Endothelial cell of umbilical vein (primary cell): ENCODE measurements at regions not wholly inside any gene's neighbourhood (a gene's known extent, or its start where the extent isn't known, plus 50 kb on each side); places are given as distances from the start of the nearest gene placed in this dataset.

ENCODE experiments used
- BruUV-seq: library from RNA; stranded (reverse); fragments of 400-500 nt; replicated peaks from 2 replicates; lab custom pipeline; 2021; lab: Mats Ljungman, UMichigan
- CTCF ChIA-PET: fragments of 300-600, 350-600 bp; sonication (Branson Sonifier 250); formaldehyde crosslinking; loops from one replicate; lab custom pipeline; 2021; ENCODE audit warnings: antibody characterized with exemption, inconsistent platforms; lab: Charles Lee
- POLR2A ChIA-PET: fragments of 300-600, 350-600 bp; sonication (Branson Sonifier 250); formaldehyde crosslinking; loops from one replicate; lab custom pipeline; 2021; ENCODE audit warnings: antibody characterized with exemption, inconsistent platforms; lab: Charles Lee
- DNase-seq: peaks from one replicate; pipeline ENCODE4 v3.0.0-alpha.2; 2011; ENCODE audit warnings: low read depth, low spot score
- FAIRE-seq: peaks from 2 replicates; lab custom pipeline; 2011; peaks lifted over from hg19 to GRCh38; lab: Jason Lieb, UNC
- H2AFZ ChIP-seq: 2 replicates; pipeline ENCODE4 v1.6.0; 2012; ENCODE audit warnings: low read depth, low read length, control low read depth, inconsistent platforms
- H3K27ac ChIP-seq: 2 replicates; pipeline ENCODE4 v1.5.1; 2011; ENCODE audit warnings: low read depth, mild to moderate bottlenecking, control low read depth, low read length, moderate library complexity; ENCODE audit not compliant: insufficient read depth
- H3K27me3 ChIP-seq, 2 experiments: 2 replicates each; pipeline versions ENCODE4 v1.6.0 to v1.6.1; 2011; ENCODE audit warnings: low read length in 2 of 2, mixed read lengths in 1 of 2; ENCODE audit not compliant: control insufficient read depth in 2 of 2, insufficient read depth in 2 of 2
- H3K36me3 ChIP-seq, 2 experiments: 2 replicates in 1 of 2; 3 replicates in 1 of 2; pipeline ENCODE4 v1.5.1; 2011; ENCODE audit warnings: low read length in 2 of 2, mild to moderate bottlenecking in 1 of 2, moderate library complexity in 1 of 2; ENCODE audit not compliant: control insufficient read depth in 2 of 2, insufficient read depth in 2 of 2; ENCODE audit errors: extremely low read depth in 1 of 2
- H3K4me1 ChIP-seq: 3 replicates; pipeline ENCODE4 v1.5.1; 2011; ENCODE audit warnings: mild to moderate bottlenecking, low read length; ENCODE audit not compliant: control insufficient read depth, insufficient read depth; ENCODE audit errors: extremely low read depth
- H3K4me2 ChIP-seq: 2 replicates; pipeline ENCODE4 v1.6.1; 2011; ENCODE audit warnings: low read length, control low read depth, mixed read lengths; ENCODE audit not compliant: insufficient read depth
- H3K4me3 ChIP-seq, 3 experiments: fragments of 200-600 bp in 1 of 3; sonication (generic), shearing (Covaris generic) in 1 of 3; replicated peaks in 1 of 3; 2 replicates each; pipeline ENCODE4 v1.5.1; 2011 to 2016; ENCODE audit warnings: control low read depth in 3 of 3, low read length in 3 of 3, mild to moderate bottlenecking in 2 of 3, inconsistent platforms in 1 of 3, low read depth in 1 of 3, moderate library complexity in 1 of 3; ENCODE audit not compliant: insufficient read depth in 1 of 3
- H3K79me2 ChIP-seq: 2 replicates; pipeline ENCODE4 v1.6.0; 2012; ENCODE audit warnings: low read length, inconsistent platforms; ENCODE audit not compliant: control insufficient read depth, insufficient read depth
- H3K9ac ChIP-seq: replicated peaks from 2 replicates; pipeline ENCODE3; 2011; ENCODE audit warnings: low read length, control low read depth; ENCODE audit not compliant: insufficient read depth; ENCODE audit errors: extremely low read depth
- H3K9me1 ChIP-seq: replicated peaks from 3 replicates; pipeline ENCODE4 v1.6.0; 2011; ENCODE audit warnings: mild to moderate bottlenecking, low read length; ENCODE audit not compliant: control insufficient read depth, insufficient read depth; ENCODE audit errors: extremely low read depth
- H3K9me3 ChIP-seq: replicated peaks from 2 replicates; pipeline ENCODE4 v1.5.1; 2012; ENCODE audit warnings: low read length, inconsistent platforms; ENCODE audit not compliant: control insufficient read depth, insufficient read depth
- H4K20me1 ChIP-seq: replicated peaks from 2 replicates; pipeline ENCODE3; 2011; ENCODE audit warnings: mild to moderate bottlenecking, low read length; ENCODE audit not compliant: control insufficient read depth, insufficient read depth; ENCODE audit errors: extremely low read depth
- EZH2 ChIP-seq: IDR thresholded peaks from 2 replicates; pipeline ENCODE4 v1.6.1; 2012; ENCODE audit warnings: borderline replicate concordance, low read depth, mild to moderate bottlenecking, moderate library complexity, low read length, inconsistent platforms; ENCODE audit not compliant: severe bottlenecking
- FOS ChIP-seq: IDR thresholded peaks from 2 replicates; pipeline ENCODE4 v1.6.1; 2011; ENCODE audit warnings: mild to moderate bottlenecking, low read length, moderate library complexity, borderline replicate concordance; ENCODE audit not compliant: insufficient read depth
- GATA2 ChIP-seq: IDR thresholded peaks from 2 replicates; pipeline ENCODE4 v1.7.0; 2011; ENCODE audit warnings: low read depth, mild to moderate bottlenecking, moderate library complexity, mixed read lengths, low read length; ENCODE audit not compliant: insufficient read length, insufficient read depth
- JUN ChIP-seq: IDR thresholded peaks from 2 replicates; pipeline ENCODE4 v1.6.1; 2011; ENCODE audit warnings: borderline replicate concordance, low read depth; ENCODE audit not compliant: insufficient read length, insufficient read depth
- MAX ChIP-seq: IDR thresholded peaks from 2 replicates; pipeline ENCODE4 v1.6.1; 2011; ENCODE audit not compliant: insufficient read depth, insufficient read length
- MYC ChIP-seq: IDR thresholded peaks from one replicate; pipeline ENCODE4 v1.6.1; 2011; ENCODE audit warnings: mild to moderate bottlenecking, low read depth, low read length
- POLR2A ChIP-seq: IDR thresholded peaks from 2 replicates; pipeline ENCODE4 v1.6.1; 2012; ENCODE audit warnings: low read depth, mild to moderate bottlenecking, control low read depth, low read length
- POLR2AphosphoS5 ChIP-seq: IDR thresholded peaks from 2 replicates; pipeline ENCODE4 v1.6.1; 2012; ENCODE audit warnings: low read depth, mild to moderate bottlenecking, control low read depth, low read length, moderate library complexity; ENCODE audit not compliant: insufficient read depth
- dilution Hi-C: fragments of 300-500 bp; cut with MboI; formaldehyde crosslinking; loops from one replicate; pipeline ENCODE4 v1.15.0; 2019; ENCODE audit warnings: low sequenced_read_pairs; ENCODE audit not compliant: extremely low pct_ligation_motif_present
- intact Hi-C: fragments of 100-400 bp; cut with micrococcal nuclease; formaldehyde crosslinking; loops from one replicate; pipeline ENCODE4 v1.10.0; 2022
- TF ChIP-seq, protein P1 (sequence below), 2 donors: IDR thresholded peaks; 1 replicate in 1 of 2; 2 replicates in 1 of 2; pipeline ENCODE4 v1.5.1; 2011; ENCODE audit warnings: low read length in 2 of 2, mild to moderate bottlenecking in 2 of 2, moderate library complexity in 2 of 2, control low read depth in 1 of 2, inconsistent platforms in 1 of 2, low read depth in 1 of 2; ENCODE audit not compliant: insufficient read depth in 1 of 2; ENCODE audit errors: extremely low read depth in 1 of 2

GRCh38 chr15:99511531-99511865 lies 54.3 kb upstream of the MEF2A start:
- no peaks in the 10 kb centered on the region for H3K9me3 ChIP-seq
- TF ChIP-seq MYC: no peak
- no peak for TF ChIP-seq JUN
- no peak for TF ChIP-seq POLR2A
- TF ChIP-seq, protein P1, sequence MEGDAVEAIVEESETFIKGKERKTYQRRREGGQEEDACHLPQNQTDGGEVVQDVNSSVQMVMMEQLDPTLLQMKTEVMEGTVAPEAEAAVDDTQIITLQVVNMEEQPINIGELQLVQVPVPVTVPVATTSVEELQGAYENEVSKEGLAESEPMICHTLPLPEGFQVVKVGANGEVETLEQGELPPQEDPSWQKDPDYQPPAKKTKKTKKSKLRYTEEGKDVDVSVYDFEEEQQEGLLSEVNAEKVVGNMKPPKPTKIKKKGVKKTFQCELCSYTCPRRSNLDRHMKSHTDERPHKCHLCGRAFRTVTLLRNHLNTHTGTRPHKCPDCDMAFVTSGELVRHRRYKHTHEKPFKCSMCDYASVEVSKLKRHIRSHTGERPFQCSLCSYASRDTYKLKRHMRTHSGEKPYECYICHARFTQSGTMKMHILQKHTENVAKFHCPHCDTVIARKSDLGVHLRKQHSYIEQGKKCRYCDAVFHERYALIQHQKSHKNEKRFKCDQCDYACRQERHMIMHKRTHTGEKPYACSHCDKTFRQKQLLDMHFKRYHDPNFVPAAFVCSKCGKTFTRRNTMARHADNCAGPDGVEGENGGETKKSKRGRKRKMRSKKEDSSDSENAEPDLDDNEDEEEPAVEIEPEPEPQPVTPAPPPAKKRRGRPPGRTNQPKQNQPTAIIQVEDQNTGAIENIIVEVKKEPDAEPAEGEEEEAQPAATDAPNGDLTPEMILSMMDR (IDR thresholded peaks at IDR 0.05; ENCODE audit: extremely low read depth in 1 of 2, insufficient read depth in 1 of 2, low read depth in 1 of 2, low read length in 2 of 2): no peak
- TF ChIP-seq EZH2: no peak
- TF ChIP-seq POLR2AphosphoS5: no peak
- no peak for TF ChIP-seq FOS
- no peak for TF ChIP-seq MAX
- no peak for TF ChIP-seq GATA2
- no peaks in the 10 kb centered on the region for H3K9me1 ChIP-seq
- no peak overlapping the region for H3K4me2 ChIP-seq
- no peak for FAIRE-seq
- no peaks in the 10 kb centered on the region for H4K20me1 ChIP-seq
- no peaks in the 10 kb centered on the region for H3K27me3 ChIP-seq
- intact Hi-C loops: no loop called here
- H3K4me3 ChIP-seq: no peak overlapping the region
- H3K4me1 ChIP-seq: peaks cover 18% of the 10 kb centered on the region
- POLR2A ChIA-PET: no interaction called here
- H2AFZ ChIP-seq: peak overlapping the region; percentile 67
- BruUV-seq: no TSS peak
- H3K9ac ChIP-seq: no peak overlapping the region
- CTCF ChIA-PET: interaction anchor here (0.9 to 2.3 kb wide), 7 partner anchors 8 to 221 kb away, joined by 3 to 11 read pairs (median 3); partner anchors contain the start of gene LYSMD4
- no peaks in the 10 kb centered on the region for H3K36me3 ChIP-seq
- H3K27ac ChIP-seq: no peak overlapping the region
- peak; percentile 93 for DNase-seq
- dilution Hi-C loops: no loop called here
- no peaks in the 10 kb centered on the region for H3K79me2 ChIP-seq
